CD4-positive, alpha-beta T cell treated with Interleukin-6 at 100 ng/mL for 8 hours (primary cell): ENCODE measurements at regions not wholly inside any gene's neighbourhood (a gene's known extent, or its start where the extent isn't known, plus 50 kb on each side); places are given as distances from the start of the nearest gene placed in this dataset.

Experiments used
- DNase-seq: peaks from one replicate; pipeline ENCODE4 v3.0.0-alpha.2; 2020; ENCODE audit warnings: mixed read lengths, low spot score

GRCh38 chr4:71162386-71162785 is 168.9 kb downstream of the DCK start:
- DNase-seq, result no peak

- DNase-seq, result no peak
Observed at GRCh38 chr4:71163317-71163716, 169.9 kb downstream of the DCK start.

DNA sequence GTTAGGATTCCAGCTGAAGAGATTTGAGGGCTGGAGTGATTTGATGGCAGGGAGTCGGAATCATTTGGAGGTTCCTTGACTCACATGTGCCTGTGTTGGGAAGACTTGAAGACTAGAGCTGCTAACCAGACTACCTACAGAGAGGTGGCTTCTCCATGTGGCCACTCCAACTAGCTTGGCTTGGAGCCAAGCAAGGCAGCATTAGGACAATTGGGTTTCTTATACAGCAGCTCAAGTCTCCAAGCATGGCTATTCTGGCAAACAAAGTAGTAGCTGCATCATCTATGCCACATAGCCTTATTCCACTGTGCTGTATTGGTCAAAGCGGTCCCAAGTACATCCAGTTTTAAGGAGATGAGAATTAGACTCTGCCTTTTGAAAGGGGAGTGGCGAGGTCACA is 171.7 kb upstream of the SLC4A4 start:
- DNase-seq, result no peak

GRCh38 chr4:71171592-71171991 is 167.2 kb upstream of the SLC4A4 start:
- no peak for DNase-seq

GRCh38 chr4:71181332-71181731 is 157.5 kb upstream of the SLC4A4 start:
- no peak for DNase-seq

DNA sequence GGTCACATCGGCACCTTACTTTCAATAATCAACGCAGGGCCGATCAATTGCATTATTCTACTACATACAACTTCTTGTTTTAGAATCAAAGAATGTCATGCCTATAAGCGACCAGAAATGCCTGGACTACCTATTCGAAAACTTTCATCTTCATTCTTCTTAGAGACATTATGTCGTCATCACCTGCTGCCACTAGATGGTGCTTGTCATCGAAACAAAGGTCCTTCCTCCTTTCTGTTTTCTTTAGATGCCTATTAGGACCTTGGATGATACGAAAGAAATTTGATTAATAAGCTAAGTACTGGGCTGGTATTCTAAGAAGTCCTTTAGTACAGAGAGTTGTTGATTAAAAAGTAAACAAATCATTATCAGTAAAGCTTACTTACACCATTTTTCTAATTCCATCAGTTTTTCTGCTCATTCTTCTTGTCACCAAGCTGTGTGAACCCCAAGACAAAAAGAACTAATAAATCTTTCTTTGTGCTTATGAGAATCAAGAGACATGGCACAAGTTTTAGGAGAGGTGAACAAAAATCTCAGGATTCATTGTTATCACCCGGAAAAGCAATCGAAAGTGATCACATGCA is 154.5 kb upstream of the SLC4A4 start:
- peak; percentile 39 for DNase-seq

DNA sequence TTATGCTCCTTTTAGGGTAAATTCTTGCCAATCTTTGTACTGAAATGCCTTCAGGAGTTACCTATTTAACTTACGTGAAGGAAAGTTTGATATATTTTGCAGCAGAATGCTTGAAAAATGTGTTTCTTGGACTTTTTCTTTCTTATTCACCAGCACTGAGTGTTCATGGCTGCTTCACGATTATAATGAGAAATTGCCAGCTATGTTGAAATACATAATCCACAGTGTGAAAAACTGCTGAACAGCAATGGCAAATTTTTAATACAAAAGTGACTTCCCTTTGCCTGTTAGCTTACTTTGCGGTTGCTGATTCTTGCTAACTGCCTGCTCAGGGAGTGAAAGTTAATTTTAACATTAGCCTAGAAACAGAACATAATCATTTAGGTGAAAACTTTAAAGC is 153.8 kb upstream of the SLC4A4 start:
- no peak for DNase-seq

- no peak for DNase-seq
Observed at GRCh38 chr4:71186257-71186565, 152.6 kb upstream of the SLC4A4 start.

GRCh38 chr4:71186566-71187403 is 152.0 kb upstream of the SLC4A4 start:
- peak; percentile 1 for DNase-seq

- no peak for DNase-seq
Observed at GRCh38 chr4:71187404-71188155, 151.2 kb upstream of the SLC4A4 start.

DNA sequence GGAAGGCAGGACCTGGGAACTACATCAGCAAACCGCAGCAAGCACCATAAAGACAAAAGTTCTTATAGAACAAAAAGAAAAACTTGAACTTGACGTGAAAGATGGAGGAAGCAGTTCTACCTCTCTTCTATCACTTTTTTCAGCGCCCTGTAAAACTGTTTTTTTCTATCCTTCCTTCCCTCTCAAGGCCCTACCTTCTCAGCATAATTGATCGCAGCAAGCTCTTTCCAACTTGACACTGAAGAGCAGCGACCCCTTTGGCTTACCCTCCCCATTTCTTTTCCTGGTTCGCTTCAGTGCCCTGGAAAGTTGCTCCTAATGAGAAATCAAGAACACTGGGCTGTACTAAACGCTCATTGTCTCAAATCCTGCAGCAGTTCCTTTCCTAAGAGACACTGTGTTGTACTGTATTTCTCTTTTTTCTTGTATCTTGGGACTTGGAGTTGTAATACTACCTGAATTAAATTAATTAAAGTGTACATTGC is 150.6 kb upstream of the SLC4A4 start:
- no peak for DNase-seq

GRCh38 chr4:71188951-71189350 is 149.9 kb upstream of the SLC4A4 start:
- no peak for DNase-seq

GRCh38 chr4:71189471-71189870 is 149.3 kb upstream of the SLC4A4 start:
- no peak for DNase-seq

DNA sequence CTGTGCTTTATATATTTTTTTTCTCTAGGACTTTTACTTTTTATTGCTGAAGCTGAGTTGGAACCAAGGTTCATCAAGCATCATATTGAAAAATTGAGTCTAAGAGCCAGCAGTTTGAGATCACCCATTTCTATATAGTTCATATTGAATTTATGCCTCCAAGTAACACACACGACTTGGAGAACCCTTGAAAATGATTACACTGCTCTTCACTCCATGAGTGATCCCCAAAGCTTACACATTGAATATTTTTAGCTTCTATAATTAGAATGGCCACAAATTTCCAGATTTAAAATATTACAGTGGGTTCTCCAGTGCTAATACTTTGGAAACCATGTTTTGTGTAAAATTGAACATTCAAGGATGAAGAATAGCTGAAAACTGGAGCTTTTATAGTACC is 144.4 kb upstream of the SLC4A4 start:
- DNase-seq, result no peak

- no peak for DNase-seq
Observed at GRCh38 chr4:71195924-71196323, 142.9 kb upstream of the SLC4A4 start.

DNA sequence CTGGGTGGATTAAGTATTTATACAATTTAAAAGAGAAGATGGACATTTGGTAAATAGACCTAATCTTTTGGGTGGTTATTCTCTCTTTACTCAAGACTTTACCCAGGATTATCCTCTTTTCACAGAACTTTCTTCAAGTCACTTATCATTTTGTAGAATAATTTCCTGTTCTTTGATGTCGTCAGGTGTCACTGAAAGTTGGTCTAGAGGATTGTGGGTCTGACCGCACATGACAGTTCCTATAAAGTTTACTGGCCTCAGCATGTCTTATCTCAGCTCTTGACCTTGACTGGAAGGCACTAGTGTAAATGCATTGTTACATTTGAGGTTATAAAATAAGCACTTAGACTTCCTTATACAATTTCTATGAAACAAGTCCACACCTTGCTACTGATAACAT is 139.9 kb upstream of the SLC4A4 start:
- peak; percentile 5 for DNase-seq

GRCh38 chr4:71201057-71201456 is 137.8 kb upstream of the SLC4A4 start:
- DNase-seq, result no peak

DNA sequence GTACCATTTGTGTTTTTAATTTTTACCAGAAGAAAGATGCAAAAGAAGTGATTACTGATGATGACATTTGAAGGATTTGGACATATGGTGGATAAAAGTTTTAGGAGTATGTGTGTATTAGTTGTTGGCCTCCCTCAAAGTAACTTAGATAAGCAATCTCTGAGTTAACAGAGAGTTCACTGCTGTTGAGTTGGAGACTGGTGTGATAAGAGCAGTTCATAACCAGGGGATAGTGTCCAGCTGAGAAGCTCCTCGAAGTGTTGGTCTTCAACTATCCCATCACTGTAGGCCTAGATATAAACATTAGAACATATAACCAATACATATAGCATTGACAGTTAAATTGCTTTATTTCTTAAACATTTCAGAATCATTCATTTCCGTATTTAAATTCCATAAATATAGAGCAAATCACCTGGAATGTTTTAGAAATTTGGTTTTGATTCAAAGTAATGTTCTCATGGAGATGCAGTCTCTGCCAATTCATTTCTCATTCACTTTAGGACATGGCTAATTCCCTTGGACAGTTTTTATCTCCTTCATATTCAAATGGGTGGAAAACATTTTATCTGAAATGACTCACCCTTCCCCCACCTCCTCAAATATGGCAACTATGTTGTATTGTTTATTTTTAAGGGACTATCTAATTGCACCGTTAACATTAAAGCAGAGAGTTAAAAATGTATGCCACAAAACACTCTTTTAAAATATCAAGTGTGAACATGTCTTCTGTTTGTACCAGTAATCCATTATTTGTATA is 136.8 kb upstream of the SLC4A4 start:
- DNase-seq, result no peak

DNA sequence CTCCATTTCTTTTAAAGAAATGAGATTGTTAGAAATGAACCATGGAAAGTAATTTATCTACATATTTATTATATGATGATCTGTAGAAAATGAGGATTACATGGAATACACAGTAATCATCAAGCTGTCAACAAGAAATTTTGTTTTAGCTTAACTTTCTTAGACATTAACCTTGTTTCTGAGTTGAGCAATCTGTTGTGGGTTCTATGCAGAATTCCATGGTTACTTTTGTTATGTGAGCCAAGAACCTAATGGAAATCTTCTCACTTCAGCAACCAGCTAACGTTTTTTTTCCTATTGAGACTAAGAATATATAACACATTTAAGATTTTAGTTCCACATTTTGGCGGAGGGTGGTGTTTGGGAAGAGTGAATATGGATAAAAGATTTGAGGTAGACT is 136.1 kb upstream of the SLC4A4 start:
- DNase-seq, result no peak

DNA sequence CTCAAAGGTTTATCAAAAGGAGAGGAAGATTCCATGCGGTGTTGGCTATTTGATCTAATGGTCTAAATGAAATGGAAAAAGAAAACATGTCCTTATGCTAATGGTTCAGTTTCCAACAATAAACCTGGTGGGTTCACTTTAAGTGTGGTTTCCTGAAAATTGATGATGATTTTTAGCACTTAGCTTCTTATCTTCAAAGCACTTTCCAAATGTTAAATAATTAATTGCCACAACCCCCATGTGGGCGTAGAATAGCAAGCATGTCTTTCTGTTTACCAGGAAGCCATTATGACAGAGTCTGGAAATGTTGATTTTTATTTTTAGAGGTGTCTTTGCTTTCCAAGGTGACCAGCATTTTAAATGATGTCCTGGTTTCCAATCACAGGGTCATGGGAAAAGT is 134.8 kb upstream of the SLC4A4 start:
- no peak for DNase-seq

DNA sequence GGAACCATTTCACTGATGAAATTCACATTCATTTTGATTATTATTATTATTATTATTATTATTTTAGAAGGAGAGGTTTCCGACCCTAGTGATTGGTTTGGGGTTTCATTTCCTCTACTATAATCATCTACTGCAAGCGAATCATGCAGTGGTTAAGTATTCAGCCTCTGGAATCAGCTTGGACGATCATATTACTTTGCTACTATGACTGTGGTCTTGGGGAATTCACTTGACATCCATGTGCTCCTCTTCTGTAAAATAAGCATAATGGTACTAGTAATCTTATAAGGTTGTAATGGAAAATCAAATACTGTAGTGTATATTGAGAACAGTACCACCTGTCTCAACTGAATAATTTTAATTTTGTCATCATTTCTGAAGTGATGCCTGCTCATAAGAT is 132.1 kb upstream of the SLC4A4 start:
- DNase-seq, result no peak

DNA sequence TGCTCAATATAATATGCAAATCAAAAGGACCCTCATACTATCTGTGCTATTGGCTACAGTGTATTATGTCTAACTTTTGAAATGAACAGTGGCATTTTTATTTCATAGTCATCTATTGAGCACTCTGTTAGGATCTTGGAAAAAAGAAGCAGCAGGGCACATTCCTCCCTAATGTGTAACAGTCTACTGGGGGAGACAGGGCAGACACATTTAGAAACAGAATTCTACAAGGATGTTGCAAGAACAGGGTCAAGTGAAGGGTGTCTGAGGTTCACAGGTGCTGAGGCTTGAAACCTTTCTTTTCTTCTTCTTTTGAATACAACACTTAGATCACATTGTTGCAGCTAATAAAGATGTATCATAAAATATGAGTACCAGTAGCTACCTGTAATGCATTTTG is 129.7 kb upstream of the SLC4A4 start:
- DNase-seq, result no peak
